Fibroblast of lung (primary cell): ENCODE measurements at regions not wholly inside any gene's neighbourhood (a gene's known extent, or its start where the extent isn't known, plus 50 kb on each side); places are given as distances from the start of the nearest gene placed in this dataset.

Experiments used
- EZH2 ChIP-seq: IDR thresholded peaks from 2 replicates; pipeline ENCODE4 v1.5.1; 2012; ENCODE audit warnings: low read length, control low read depth, mild to moderate bottlenecking; ENCODE audit errors: missing control alignments
- TF ChIP-seq, protein P1 (sequence below), 2 donors: IDR thresholded peaks in 1 of 2; conservative IDR thresholded peaks in 1 of 2; 1 replicate in 1 of 2; 2 replicates in 1 of 2; pipeline ENCODE4 v1.5.1; 2011 to 2012; ENCODE audit warnings: low read length in 2 of 2, control low read depth in 1 of 2, inconsistent platforms in 1 of 2, low read depth in 1 of 2, mild to moderate bottlenecking in 1 of 2

GRCh38 chr4:138485498-138485897 lies 243.3 kb upstream of the SLC7A11 start:
- TF ChIP-seq, protein P1, sequence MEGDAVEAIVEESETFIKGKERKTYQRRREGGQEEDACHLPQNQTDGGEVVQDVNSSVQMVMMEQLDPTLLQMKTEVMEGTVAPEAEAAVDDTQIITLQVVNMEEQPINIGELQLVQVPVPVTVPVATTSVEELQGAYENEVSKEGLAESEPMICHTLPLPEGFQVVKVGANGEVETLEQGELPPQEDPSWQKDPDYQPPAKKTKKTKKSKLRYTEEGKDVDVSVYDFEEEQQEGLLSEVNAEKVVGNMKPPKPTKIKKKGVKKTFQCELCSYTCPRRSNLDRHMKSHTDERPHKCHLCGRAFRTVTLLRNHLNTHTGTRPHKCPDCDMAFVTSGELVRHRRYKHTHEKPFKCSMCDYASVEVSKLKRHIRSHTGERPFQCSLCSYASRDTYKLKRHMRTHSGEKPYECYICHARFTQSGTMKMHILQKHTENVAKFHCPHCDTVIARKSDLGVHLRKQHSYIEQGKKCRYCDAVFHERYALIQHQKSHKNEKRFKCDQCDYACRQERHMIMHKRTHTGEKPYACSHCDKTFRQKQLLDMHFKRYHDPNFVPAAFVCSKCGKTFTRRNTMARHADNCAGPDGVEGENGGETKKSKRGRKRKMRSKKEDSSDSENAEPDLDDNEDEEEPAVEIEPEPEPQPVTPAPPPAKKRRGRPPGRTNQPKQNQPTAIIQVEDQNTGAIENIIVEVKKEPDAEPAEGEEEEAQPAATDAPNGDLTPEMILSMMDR (conservative IDR thresholded peaks at IDR 0.05 in 1 of 2, IDR thresholded peaks at IDR 0.05 in 1 of 2; ENCODE audit: low read depth in 1 of 2, low read length in 2 of 2) = no peak
- no peak for TF ChIP-seq EZH2
